ENCODE measurements at regions not wholly inside any gene's neighbourhood (a gene's known extent, or its start where the extent isn't known, plus 50 kb on each side); places are given as distances from the start of the nearest gene placed in this dataset.
A peak's percentile ranks its signal among the peaks of the same experiment; 100 is the strongest.

DNA sequence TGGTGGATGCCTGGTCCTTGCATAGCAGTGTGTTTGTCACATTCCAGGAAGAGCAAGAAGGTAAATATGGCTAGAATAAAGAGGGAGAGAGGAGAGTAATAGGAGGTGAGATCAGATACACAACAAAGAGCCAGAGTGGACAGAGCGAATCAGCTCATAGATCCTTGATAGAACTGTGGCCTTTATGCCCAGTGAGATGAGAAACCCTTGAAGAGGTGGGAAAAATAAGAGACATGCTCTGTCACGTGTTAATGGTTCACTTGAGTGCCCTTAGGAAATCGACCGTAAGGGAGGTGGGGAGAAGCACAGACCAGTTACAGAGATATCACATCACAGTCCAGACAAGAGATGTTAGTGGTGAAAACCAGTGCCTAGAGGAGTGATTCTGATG is 84.7 kb upstream of the RAB27B start:
- peak overlapping the region; percentile 36; the same call in 1 of the 2 replicates for H2AFZ ChIP-seq (ENCODE audit: low read length)
- 81% methylated on average over 4 of the region's 4 CpGs; no CpG with 5 or more reads in 1 of the 2 experiments for WGBS, 2 experiments (ENCODE audit: extremely low coverage in 1 of 2, insufficient coverage in 1 of 2, insufficient read length in 1 of 2, insufficient replicate concordance in 2 of 2, low coverage in 1 of 2, low lambda C conversion rate in 2 of 2, missing lambda C conversion rate in 1 of 2)

More for the DNA sequence above, 84.7 kb upstream of the RAB27B start:
- no peak for FAIRE-seq
- no peak overlapping the region for H2BK15ac ChIP-seq (ENCODE audit: low read length)
- H3K18ac ChIP-seq (ENCODE audit: extremely low read depth, low read length): no peak overlapping the region
- no peaks in the 10 kb centered on the region for H3K4me1 ChIP-seq (replicated peaks in 1 of 4; ENCODE audit: control insufficient read depth in 3 of 4, insufficient read depth in 4 of 4, low read length in 3 of 4)
- no peak for DNase-seq (ENCODE audit: low read depth in 1 of 2, low spot score in 2 of 2)
- CTCF ChIA-PET (ENCODE audit: partially characterized antibody): no interaction called here
- H2BK120ac ChIP-seq (replicated peaks; ENCODE audit: low read depth, low read length): no peak overlapping the region
- H4K20me1 ChIP-seq (replicated peaks in 1 of 2; ENCODE audit: control insufficient read depth in 1 of 2, insufficient read depth in 2 of 2, low read length in 2 of 2): no peaks in the 10 kb centered on the region
- H3K27ac ChIP-seq (ENCODE audit: low read depth, low read length): no peak overlapping the region
- H4K91ac ChIP-seq (replicated peaks; ENCODE audit: insufficient read length, low read length): no peak overlapping the region
- H3K36me3 ChIP-seq (ENCODE audit: control insufficient read depth in 2 of 4, insufficient read depth in 4 of 4, low read length in 3 of 4): no peaks in the 10 kb centered on the region
- no peaks in the 10 kb centered on the region for H3K9me3 ChIP-seq (ENCODE audit: insufficient read depth in 2 of 2, low read depth in 1 of 2, low read length in 1 of 2)
- no peak for TF ChIP-seq EGR1 (IDR thresholded peaks at IDR 0.05; ENCODE audit: borderline replicate concordance, low read depth, low read length)
- no peak for TF ChIP-seq HDAC6 (IDR thresholded peaks at IDR 0.05; ENCODE audit: low read depth, low read length)
- TF ChIP-seq JUND (IDR thresholded peaks at IDR 0.05; ENCODE audit: low read length): no peak
- no peak for TF ChIP-seq SRF (IDR thresholded peaks at IDR 0.05; ENCODE audit: low read depth, low read length)
- no peak for TF ChIP-seq ASH2L (IDR thresholded peaks at IDR 0.05; ENCODE audit: low read length)
- POLR2A ChIA-PET (ENCODE audit: partially characterized antibody): no interaction called here
- H4K8ac ChIP-seq (ENCODE audit: extremely low read depth, insufficient read depth, low read length): no peak overlapping the region
- H2BK5ac ChIP-seq (ENCODE audit: low read depth, low read length): no peak overlapping the region
- no peaks in the 10 kb centered on the region for H3K23me2 ChIP-seq (ENCODE audit: low read depth, low read length)
- no peaks in the 10 kb centered on the region for H3K79me1 ChIP-seq (ENCODE audit: low read depth, low read length)
- H3K4me3 ChIP-seq (ENCODE audit: extremely low read depth in 1 of 4, insufficient read depth in 2 of 4, low read depth in 3 of 4, low read length in 4 of 4): no peak overlapping the region
- H3K23ac ChIP-seq (ENCODE audit: insufficient read length): no peak overlapping the region
- H2BK20ac ChIP-seq (ENCODE audit: low read length): no peak overlapping the region
- H3K4me2 ChIP-seq (ENCODE audit: insufficient read depth in 1 of 2, low read depth in 2 of 2, low read length in 2 of 2): no peak overlapping the region
- H4K5ac ChIP-seq (ENCODE audit: insufficient read length, low read depth, low read length): no peak overlapping the region
- no peak overlapping the region for H2BK12ac ChIP-seq (ENCODE audit: low read depth, low read length)
- no peak overlapping the region for H3K4ac ChIP-seq (replicated peaks; ENCODE audit: insufficient read length, low read depth, low read length)
- H3K56ac ChIP-seq (replicated peaks; ENCODE audit: insufficient read length, low read depth, low read length): no peak overlapping the region
- H3K9ac ChIP-seq (replicated peaks in 1 of 4; ENCODE audit: extremely low read depth in 1 of 4, low read depth in 3 of 4, low read length in 3 of 4): no peak overlapping the region
- H3K27me3 ChIP-seq (replicated peaks in 1 of 4; ENCODE audit: control insufficient read depth in 3 of 4, extremely low read depth in 1 of 4, insufficient read depth in 3 of 4, low read length in 3 of 4): no peaks in the 10 kb centered on the region
- H2AK5ac ChIP-seq (ENCODE audit: low read depth, low read length): no peak overlapping the region
- no peaks in the 10 kb centered on the region for H3K79me2 ChIP-seq (ENCODE audit: control insufficient read depth in 1 of 2, insufficient read depth in 2 of 2, low read length in 2 of 2)
- H3K14ac ChIP-seq (ENCODE audit: insufficient read length): no peak overlapping the region

All from H1 (cell line).